T-helper 1 cell treated with Interleukin-12 subunit alpha and Interleukin-12 subunit beta and Interleukin-4 antibody, amounts not matched to agents 30 μg/mL and 1 μg/mL, for 36 hours (primary cell): ENCODE measurements at regions not wholly inside any gene's neighbourhood (a gene's known extent, or its start where the extent isn't known, plus 50 kb on each side); places are given as distances from the start of the nearest gene placed in this dataset.

Experiments used
- H3K27ac Mint-ChIP-seq: one replicate; pipeline ENCODE4 v1.8.0; 2021; ENCODE audit warnings: mild to moderate bottlenecking, mixed read lengths
- H3K27me3 Mint-ChIP-seq: one replicate; pipeline ENCODE4 v1.8.0; 2021; ENCODE audit warnings: low read depth, mixed read lengths
- H3K36me3 Mint-ChIP-seq: one replicate; pipeline ENCODE4 v1.8.0; 2021; ENCODE audit warnings: low read depth, mixed read lengths
- H3K4me1 Mint-ChIP-seq: one replicate; pipeline ENCODE4 v1.8.0; 2021; ENCODE audit warnings: low read depth, mixed read lengths
- H3K4me3 Mint-ChIP-seq: one replicate; pipeline ENCODE4 v1.8.0; 2021; ENCODE audit warnings: mild to moderate bottlenecking, moderate library complexity, mixed read lengths
- H3K9me3 Mint-ChIP-seq: one replicate; pipeline ENCODE4 v1.8.0; 2021; ENCODE audit warnings: mixed read lengths

DNA sequence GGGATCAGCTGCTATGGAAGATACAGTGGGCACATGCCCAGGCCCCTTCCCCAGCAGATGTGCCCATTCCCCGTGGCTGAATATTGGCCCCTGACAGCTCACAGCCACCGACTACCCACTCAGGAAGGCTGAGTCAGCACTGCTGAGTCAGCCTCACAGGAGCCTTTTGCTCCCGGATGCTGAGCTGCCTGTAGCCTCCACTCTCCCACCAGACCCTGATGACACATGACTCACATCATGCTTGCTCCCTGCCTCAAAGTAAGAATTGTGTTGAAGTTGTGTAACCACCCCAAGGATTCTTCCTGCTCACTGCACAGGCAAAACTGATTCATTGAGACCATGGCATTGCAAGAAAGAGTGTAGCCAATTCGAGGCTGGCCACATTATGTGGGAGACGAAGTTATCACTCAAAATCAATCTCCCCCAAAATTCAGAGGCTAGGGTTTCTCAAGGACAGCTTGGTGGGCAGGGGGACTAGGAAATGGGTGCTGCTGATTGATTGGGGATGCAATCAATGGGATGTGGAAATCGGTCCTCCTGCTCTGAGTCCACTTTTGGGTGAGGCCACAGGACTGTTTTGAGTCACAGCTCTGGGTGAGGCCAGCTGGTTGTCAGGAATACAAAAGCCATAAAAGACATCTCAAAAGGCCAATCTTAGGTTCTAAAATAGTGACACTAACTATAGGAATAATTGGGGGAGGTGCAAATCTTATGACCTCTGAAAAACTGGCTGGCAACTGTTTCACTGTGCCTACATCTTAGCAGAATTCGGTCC, 556.6 kb upstream of the CDH4 start:
- H3K36me3 Mint-ChIP-seq = no peaks in the 10 kb centered on the region
- H3K4me1 Mint-ChIP-seq = no peaks in the 10 kb centered on the region
- no peaks in the 10 kb centered on the region for H3K9me3 Mint-ChIP-seq
- H3K27ac Mint-ChIP-seq = no peak overlapping the region
- H3K4me3 Mint-ChIP-seq = no peak overlapping the region
- H3K27me3 Mint-ChIP-seq = no peaks in the 10 kb centered on the region

DNA sequence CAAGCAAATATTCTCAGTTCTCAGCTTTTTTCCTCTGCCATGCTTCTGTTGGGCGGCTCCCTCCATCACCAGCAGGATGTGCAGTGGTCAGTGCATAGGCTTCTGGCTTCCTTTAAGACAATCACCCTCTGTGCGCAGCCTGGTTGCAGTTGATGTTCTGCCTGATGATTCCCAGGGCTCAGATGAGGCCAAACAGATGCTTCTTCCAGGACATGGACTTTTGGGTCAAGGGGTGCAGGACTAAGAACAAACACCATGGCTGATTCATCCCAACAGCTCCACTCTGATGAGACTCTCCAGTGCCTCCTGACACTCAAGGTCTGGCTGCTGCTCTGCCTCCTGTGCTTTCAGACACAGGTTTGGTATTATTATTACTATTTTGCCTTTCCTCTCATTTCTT, 554.8 kb upstream of the CDH4 start:
- Mint-ChIP-seq H3K4me3 (no peak overlapping the region), H3K36me3 (no peaks in the 10 kb centered on the region), H3K27ac (no peak overlapping the region), H3K4me1 (no peaks in the 10 kb centered on the region), H3K9me3 (no peaks in the 10 kb centered on the region), H3K27me3 (no peaks in the 10 kb centered on the region)

DNA sequence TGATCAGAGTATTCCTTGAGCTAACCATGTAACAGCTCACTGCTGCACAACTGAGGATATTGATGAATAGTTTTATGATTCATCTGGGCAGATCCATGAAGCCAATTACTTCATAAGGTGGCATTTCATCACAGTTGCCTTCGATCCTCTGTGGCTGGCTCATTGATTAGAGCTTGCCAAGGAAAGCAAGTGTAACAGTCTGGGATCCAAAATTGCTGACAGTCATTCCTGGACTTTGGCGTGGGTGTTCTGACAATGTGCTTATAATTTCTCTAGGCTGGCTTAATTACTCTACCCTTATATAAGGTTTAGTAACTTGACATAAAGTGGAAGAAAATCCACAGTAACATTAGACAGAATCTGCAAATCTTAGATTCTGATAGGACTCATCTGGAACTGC, 551.3 kb upstream of the CDH4 start:
- H3K36me3 Mint-ChIP-seq = no peaks in the 10 kb centered on the region
- no peak overlapping the region for H3K27ac Mint-ChIP-seq
- H3K4me3 Mint-ChIP-seq = no peak overlapping the region
- no peaks in the 10 kb centered on the region for H3K9me3 Mint-ChIP-seq
- H3K4me1 Mint-ChIP-seq = no peaks in the 10 kb centered on the region
- H3K27me3 Mint-ChIP-seq = no peaks in the 10 kb centered on the region

DNA sequence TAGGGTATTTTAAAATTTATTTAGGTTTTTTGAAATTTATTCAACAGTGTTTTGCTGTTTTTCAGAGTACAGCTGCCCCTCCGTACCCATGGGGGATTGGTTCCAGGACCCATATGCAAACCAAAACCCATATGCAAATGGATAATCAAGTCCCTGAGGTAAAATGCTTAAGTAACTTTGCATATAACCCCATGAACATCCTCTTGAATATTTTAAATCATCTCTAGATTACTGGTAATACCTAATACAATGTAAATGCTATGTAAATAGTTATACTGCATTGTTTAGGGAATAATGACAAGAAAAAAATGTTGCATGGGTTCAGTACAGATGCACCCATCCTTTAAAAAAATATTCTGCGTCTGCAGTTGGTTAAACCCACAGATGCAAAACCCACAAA, 547.9 kb upstream of the CDH4 start:
- Mint-ChIP-seq H3K9me3 (no peaks in the 10 kb centered on the region), H3K4me1 (no peaks in the 10 kb centered on the region), H3K36me3 (no peaks in the 10 kb centered on the region), H3K27me3 (no peaks in the 10 kb centered on the region), H3K4me3 (no peak overlapping the region), H3K27ac (no peak overlapping the region)

DNA sequence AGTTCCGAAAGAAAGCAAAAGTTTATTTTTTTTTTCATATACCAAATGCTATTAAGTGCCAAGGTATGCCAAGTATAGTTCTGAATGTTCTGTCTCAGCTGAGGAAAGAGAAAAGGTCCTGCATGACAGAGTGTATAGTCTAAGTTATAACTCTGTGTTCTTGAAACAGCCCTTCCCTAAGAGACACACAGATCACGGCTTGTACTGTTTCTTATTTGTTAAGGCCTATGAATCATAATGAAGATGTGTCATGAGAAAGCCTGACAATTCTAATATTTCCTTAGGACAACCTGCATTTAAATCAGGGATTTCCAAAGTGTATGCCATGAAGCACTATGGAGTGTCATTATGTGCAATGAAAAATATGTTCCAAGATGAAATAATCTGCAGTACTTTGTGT, 538.7 kb upstream of the CDH4 start:
- Mint-ChIP-seq H3K4me3 (no peak overlapping the region), H3K27ac (no peak overlapping the region), H3K4me1 (no peaks in the 10 kb centered on the region), H3K36me3 (no peaks in the 10 kb centered on the region), H3K27me3 (no peaks in the 10 kb centered on the region), H3K9me3 (no peaks in the 10 kb centered on the region)

DNA sequence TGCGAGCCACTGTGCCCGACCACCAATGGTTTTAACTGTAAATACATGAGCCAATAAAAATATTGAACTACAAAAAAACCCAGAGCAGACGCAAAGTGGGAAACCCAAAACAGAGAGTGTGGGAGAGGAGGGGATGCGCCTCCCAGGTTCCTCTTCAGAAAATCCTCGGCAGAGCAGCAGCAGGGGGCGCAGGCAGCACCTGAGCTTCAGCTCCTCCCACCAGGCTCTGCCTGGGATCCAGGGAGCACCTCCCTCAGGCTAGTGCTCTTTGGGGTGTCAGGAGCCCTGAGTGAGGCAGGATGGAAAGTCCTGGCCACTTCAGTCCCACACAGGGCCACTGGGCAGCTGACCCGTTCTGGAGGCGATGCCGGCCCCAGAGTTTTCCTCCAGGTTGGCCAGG, 536.9 kb upstream of the CDH4 start:
- no peaks in the 10 kb centered on the region for H3K9me3 Mint-ChIP-seq
- H3K4me1 Mint-ChIP-seq = no peaks in the 10 kb centered on the region
- H3K27ac Mint-ChIP-seq = no peak overlapping the region
- H3K36me3 Mint-ChIP-seq = no peaks in the 10 kb centered on the region
- no peak overlapping the region for H3K4me3 Mint-ChIP-seq
- no peaks in the 10 kb centered on the region for H3K27me3 Mint-ChIP-seq

DNA sequence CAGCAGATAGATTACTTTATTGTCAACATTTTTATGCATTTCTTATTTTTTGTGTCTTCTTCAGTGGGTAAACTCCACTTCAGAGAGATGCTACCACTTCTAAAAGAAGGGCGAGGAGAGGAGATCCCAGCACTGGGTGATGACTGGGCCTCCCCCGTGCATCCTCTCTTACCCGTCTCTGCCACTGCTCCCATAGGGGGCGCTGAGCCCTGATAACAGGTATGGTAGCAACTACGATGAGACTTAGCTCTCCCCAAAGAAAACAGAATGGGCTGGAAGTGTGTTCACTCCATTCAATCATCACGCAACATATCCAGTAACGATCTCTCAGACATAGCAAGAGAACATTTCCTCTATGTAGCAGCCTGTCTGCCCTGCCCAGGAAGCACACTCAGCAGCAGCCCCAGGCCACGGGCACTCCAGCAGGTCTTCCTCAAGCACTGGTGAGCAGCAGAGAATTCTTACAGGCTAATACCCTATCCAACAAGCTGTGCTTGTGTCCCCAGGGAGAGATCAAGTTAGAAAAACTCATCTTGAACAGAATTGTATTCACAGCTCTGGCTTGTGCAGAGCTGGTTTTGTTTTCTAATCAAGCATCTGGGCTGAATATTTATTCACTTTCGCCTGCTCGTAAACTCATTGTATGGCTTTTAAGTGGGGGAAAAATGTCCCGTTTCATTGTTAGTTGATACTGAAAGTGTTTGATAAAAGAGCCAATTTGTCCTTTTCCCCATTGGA, 533.1 kb upstream of the CDH4 start:
- Mint-ChIP-seq H3K9me3 (no peaks in the 10 kb centered on the region), H3K4me3 (no peak overlapping the region), H3K36me3 (no peaks in the 10 kb centered on the region), H3K27ac (no peak overlapping the region), H3K27me3 (no peaks in the 10 kb centered on the region), H3K4me1 (no peaks in the 10 kb centered on the region)

DNA sequence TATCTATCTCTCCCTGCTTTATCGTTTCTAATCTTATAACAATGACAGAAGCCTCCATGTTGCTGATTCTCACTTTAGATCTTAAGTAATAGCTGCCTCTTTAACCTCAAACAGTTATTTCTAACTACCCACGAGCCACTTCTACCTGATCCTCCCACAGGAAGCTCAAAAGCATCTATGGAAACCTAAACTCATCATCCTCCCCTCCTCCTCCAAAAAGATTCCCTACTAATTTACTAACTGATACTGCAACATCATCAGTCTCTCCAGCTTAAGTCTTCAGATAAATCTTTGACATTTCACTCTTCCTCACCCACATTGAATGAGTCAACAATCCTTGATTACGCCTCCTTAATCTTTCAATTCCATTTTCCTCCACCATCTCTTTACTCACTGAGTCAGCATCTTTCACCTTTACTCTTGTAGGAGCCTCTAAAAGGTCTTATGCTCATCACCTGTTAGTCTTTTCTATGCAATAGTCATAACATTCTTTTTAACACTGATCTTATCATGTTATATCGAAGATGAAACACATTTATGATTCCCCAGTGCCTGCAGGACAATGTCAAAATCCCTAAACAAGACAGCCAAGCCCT, 526.7 kb upstream of the CDH4 start:
- Mint-ChIP-seq H3K9me3 (no peaks in the 10 kb centered on the region), H3K36me3 (no peaks in the 10 kb centered on the region), H3K27ac (no peak overlapping the region), H3K27me3 (no peaks in the 10 kb centered on the region), H3K4me1 (no peaks in the 10 kb centered on the region), H3K4me3 (no peak overlapping the region)

DNA sequence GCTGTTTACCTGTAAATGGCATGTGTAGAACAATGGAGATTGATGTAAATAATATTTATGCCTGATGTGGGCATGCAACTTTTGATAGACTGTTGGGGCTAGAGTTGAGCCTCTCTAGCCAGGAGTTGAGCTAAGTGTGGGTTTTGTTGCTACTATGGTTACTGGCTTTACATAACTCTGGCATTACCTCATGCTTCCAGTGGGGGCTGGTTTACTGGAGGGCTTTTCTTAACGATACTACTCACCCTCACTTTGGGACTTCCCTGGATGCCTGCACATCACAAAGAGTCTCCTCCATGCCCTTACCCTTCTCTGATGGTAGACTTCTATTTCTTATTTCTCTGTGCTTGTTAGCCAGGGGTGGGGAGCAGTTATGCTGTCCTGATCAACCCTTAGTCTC, 524.6 kb upstream of the CDH4 start:
- H3K4me3 Mint-ChIP-seq = no peak overlapping the region
- no peaks in the 10 kb centered on the region for H3K36me3 Mint-ChIP-seq
- H3K27ac Mint-ChIP-seq = no peak overlapping the region
- no peaks in the 10 kb centered on the region for H3K27me3 Mint-ChIP-seq
- H3K9me3 Mint-ChIP-seq = no peaks in the 10 kb centered on the region
- no peaks in the 10 kb centered on the region for H3K4me1 Mint-ChIP-seq

DNA sequence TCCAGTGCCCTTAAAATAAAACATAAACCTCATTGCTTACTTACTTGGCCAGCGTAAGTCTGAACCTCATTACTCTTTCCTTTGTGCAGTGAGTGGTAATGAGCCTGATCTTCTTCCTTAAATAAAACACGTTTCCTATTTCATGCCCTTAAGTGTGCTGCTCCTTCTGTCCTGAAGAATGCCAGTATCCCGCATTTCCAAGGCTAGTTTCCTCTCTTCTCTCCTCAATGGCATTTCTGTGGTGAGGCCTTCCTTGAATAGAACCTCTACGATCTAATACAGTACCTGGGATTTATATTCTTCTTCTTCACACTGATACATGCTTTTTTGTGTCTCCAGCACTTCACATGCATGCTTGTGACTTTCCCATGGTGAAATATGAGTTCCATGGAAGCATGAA, 523.4 kb upstream of the CDH4 start:
- Mint-ChIP-seq H3K9me3 (no peaks in the 10 kb centered on the region), H3K4me1 (no peaks in the 10 kb centered on the region)

DNA sequence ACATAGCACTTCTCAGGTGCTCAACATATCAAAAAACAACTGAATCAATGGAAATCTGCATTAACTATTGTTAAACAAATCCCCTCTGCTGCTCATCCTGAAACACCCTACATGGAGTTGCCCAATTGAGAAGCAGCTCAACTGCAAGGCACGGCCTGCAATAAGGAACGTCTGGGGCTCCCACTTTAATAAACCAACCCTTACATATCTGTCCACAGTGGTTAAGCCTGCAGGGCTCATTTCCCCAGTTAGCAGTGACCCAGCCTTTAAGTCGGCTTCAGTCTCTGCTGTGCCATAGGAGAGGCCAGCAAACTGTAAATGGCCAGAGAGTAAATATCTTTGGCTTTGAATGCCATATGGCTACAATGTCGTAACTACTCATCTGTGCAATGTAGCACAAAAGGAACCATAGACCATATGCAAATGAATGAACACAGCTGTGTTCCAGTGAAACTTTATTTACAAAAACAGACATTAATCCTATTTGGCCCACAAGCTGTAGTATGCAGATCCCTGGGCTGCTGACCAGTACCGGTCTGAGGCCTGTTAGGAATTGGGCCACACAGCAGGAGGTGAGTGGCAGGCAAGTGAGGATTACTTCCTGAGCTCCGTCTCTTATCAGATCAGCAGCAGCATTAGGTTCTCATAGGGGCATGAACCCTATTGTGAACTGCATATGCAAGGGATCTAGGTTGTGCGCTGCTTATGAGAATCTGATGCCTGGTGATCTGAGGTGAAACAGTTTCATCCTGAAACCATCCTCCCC, 522.7 kb upstream of the CDH4 start:
- H3K36me3 Mint-ChIP-seq = no peaks in the 10 kb centered on the region
- no peaks in the 10 kb centered on the region for H3K4me1 Mint-ChIP-seq
- no peaks in the 10 kb centered on the region for H3K27me3 Mint-ChIP-seq
- no peaks in the 10 kb centered on the region for H3K9me3 Mint-ChIP-seq
- H3K27ac Mint-ChIP-seq = no peak overlapping the region
- H3K4me3 Mint-ChIP-seq = no peak overlapping the region

More for the DNA sequence above, 523.4 kb upstream of the CDH4 start:
- H3K27me3 Mint-ChIP-seq = no peaks in the 10 kb centered on the region
- no peak overlapping the region for H3K4me3 Mint-ChIP-seq
- no peak overlapping the region for H3K27ac Mint-ChIP-seq
- no peaks in the 10 kb centered on the region for H3K36me3 Mint-ChIP-seq

DNA sequence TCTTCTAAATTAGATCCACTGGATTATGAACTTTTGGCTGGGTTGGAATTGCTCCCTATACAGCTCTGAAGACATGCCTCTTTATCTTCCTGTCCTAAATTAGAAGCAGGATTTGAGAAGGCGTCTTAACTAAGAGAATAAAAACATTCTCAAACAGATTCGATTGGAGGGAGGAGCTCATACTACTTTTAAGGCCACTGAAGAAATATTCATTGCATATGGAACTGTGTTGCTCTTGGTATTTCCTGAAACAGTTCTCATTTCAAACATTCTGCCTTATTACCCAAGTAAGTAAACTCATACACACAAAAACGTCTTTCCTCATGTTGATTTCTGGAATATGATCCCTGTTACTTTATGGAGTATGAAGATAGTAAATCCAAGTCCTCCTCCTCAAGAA, 519.7 kb upstream of the CDH4 start:
- Mint-ChIP-seq H3K4me3 (no peak overlapping the region), H3K4me1 (no peaks in the 10 kb centered on the region), H3K9me3 (no peaks in the 10 kb centered on the region), H3K27me3 (no peaks in the 10 kb centered on the region), H3K36me3 (no peaks in the 10 kb centered on the region), H3K27ac (no peak overlapping the region)

DNA sequence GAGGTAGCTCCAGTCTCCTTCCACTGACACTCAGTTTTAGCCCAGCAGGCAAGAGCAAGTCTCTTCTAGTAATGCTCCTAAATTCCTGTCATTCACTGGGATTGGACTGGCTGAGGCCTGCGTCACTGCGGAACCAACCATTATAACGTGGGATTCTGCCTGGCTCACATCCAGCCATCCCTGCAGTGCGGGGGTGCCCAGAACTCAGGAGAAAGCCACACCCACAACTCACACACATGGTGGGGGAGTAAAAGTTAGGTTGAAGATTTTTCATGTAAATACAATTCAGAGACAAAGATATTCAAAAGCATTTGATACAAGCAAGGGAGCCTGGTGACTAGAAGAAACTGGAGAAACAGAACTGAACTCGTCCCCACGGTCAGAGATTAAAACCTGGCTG, 504.0 kb upstream of the CDH4 start:
- H3K4me3 Mint-ChIP-seq = no peak overlapping the region
- no peaks in the 10 kb centered on the region for H3K36me3 Mint-ChIP-seq
- no peaks in the 10 kb centered on the region for H3K27me3 Mint-ChIP-seq
- H3K27ac Mint-ChIP-seq = no peak overlapping the region
- no peaks in the 10 kb centered on the region for H3K4me1 Mint-ChIP-seq
- H3K9me3 Mint-ChIP-seq = no peaks in the 10 kb centered on the region

DNA sequence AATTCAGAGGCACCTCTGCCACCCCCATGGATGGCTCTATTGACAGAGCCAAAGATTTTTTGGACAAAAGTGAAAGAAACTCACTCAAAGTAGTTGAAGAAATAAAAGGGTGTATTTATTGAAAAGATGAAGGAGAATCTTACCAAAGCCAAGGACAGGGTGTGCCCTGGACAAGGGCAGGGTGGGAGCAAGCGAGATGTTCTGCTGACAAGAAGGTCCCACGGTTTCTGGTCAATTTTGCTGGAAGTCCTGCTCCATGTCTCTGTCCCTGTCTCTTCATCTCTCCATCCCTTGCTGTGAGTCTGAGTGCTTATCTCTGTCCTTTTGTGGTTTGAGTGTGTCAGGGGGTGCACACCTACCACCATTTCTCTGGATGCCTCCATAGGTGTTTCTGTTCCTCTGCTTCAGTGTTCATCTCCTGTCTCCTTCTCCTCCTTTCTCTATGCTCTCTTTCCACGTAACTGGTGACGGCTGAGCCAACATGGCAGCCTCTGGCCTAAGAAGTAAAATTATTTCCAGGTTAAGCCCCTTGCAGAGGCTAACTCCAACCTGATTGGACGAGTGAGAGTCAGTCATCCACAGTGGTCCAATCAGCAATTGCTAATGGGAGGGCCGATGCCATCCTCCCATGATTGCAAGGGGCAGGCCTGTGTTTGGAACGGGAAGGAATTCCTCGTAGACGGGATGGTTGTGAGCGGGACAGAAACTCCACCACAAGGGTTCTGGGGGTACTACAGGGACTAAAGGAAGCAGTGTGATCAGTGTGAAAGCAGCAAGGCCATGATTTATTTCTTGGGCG, 502.1 kb upstream of the CDH4 start:
- Mint-ChIP-seq H3K27me3 (no peaks in the 10 kb centered on the region), H3K27ac (no peak overlapping the region), H3K4me3 (no peak overlapping the region), H3K4me1 (no peaks in the 10 kb centered on the region), H3K9me3 (no peaks in the 10 kb centered on the region), H3K36me3 (no peaks in the 10 kb centered on the region)
